Activated CD4-positive, alpha-beta memory T cell treated with anti-CD3 and anti-CD28 coated beads, Interleukin-2, amount 10 ng/mL, durations not matched to agents 7 days and 5 days (primary cell): ENCODE measurements at regions not wholly inside any gene's neighbourhood (a gene's known extent, or its start where the extent isn't known, plus 50 kb on each side); places are given as distances from the start of the nearest gene placed in this dataset.
"Not testable (repeated sequence)": the region's sequence is repeated elsewhere in the genome, so short reads cannot be mapped to it uniquely, and the experiment has no call there.

Experiments used
- CTCF ChIA-PET: fragments of 350-600 bp; sonication (Branson Sonifier 250); formaldehyde crosslinking; loops from one replicate; lab custom pipeline; 2021; ENCODE audit warnings: antibody characterized with exemption, inconsistent platforms; lab: Charles Lee
- POLR2A ChIA-PET: fragments of 350-600 bp; sonication (Branson Sonifier 250); formaldehyde crosslinking; loops from one replicate; lab custom pipeline; 2021; ENCODE audit warnings: antibody characterized with exemption; lab: Charles Lee
- DNase-seq: peaks from one replicate; pipeline ENCODE4 v3.0.0-alpha.2; 2020
- H3K27ac Mint-ChIP-seq: one replicate; pipeline ENCODE4 v1.8.0; 2021; ENCODE audit warnings: mild to moderate bottlenecking, mixed read lengths
- H3K27me3 Mint-ChIP-seq: one replicate; pipeline ENCODE4 v1.8.0; 2021; ENCODE audit warnings: mixed read lengths
- H3K36me3 Mint-ChIP-seq: one replicate; pipeline ENCODE4 v1.8.0; 2021; ENCODE audit warnings: low read depth, mixed read lengths
- H3K4me1 Mint-ChIP-seq: one replicate; pipeline ENCODE4 v1.8.0; 2021; ENCODE audit warnings: mixed read lengths
- H3K4me3 Mint-ChIP-seq: one replicate; pipeline ENCODE4 v1.8.0; 2021; ENCODE audit warnings: mild to moderate bottlenecking, mixed read lengths
- H3K9me3 Mint-ChIP-seq: one replicate; pipeline ENCODE4 v1.8.0; 2021; ENCODE audit warnings: mixed read lengths

GRCh38 chr20:47886454-47887041, 101.3 kb upstream of the SULF2 start:
- no peak overlapping the region for H3K27ac Mint-ChIP-seq
- H3K27me3 Mint-ChIP-seq = peaks cover 3% of the 10 kb centered on the region
- H3K4me3 Mint-ChIP-seq = no peak overlapping the region
- H3K36me3 Mint-ChIP-seq = no peaks in the 10 kb centered on the region
- H3K4me1 Mint-ChIP-seq = no peaks in the 10 kb centered on the region
- H3K9me3 Mint-ChIP-seq = no peaks in the 10 kb centered on the region
- ChIA-PET CTCF (no interaction called here), POLR2A (no interaction called here)
- no peak for DNase-seq

DNA sequence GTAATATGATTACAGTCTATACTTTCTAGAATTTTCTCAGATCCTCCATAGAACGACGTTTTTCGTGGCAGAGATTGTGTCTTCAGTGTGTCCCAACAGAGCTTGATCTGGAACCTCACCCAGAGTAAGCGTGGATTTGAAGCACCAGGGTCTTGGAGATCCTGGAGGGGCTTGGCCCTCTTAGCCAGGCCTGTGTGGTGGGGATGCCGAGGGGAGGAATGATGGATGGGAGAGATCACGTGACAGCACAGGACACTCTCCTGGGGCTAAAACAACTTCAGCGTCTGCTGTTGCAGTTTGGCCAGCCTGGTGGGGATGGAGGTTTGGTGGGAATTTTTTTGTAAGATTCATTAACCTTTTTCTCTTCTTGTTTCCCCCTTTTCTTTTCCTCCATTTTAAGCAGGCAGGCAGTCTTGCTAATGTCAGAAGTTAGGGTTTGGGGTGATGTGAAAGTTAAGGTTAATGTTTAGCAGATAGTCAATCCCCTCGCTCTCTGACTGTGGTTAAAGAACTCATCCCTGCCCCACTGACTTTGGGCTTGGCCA, 100.7 kb upstream of the SULF2 start:
- DNase-seq = no peak
- ChIA-PET CTCF (no interaction called here), POLR2A (no interaction called here)
- no peaks in the 10 kb centered on the region for H3K4me1 Mint-ChIP-seq
- H3K27ac Mint-ChIP-seq = no peak overlapping the region
- no peaks in the 10 kb centered on the region for H3K36me3 Mint-ChIP-seq
- no peaks in the 10 kb centered on the region for H3K9me3 Mint-ChIP-seq
- peaks cover 3% of the 10 kb centered on the region for H3K27me3 Mint-ChIP-seq
- H3K4me3 Mint-ChIP-seq = no peak overlapping the region

GRCh38 chr20:47883940-47884339, 98.7 kb upstream of the SULF2 start:
- H3K9me3 Mint-ChIP-seq, H3K27ac Mint-ChIP-seq, DNase-seq, POLR2A ChIA-PET, H3K4me1 Mint-ChIP-seq, H3K27me3 Mint-ChIP-seq, H3K4me3 Mint-ChIP-seq, CTCF ChIA-PET, H3K36me3 Mint-ChIP-seq: not testable (repeated sequence)

- H3K36me3 Mint-ChIP-seq = no peaks in the 10 kb centered on the region
- H3K9me3 Mint-ChIP-seq = no peaks in the 10 kb centered on the region
- no peak overlapping the region for H3K4me3 Mint-ChIP-seq
- peaks cover 3% of the 10 kb centered on the region for H3K27me3 Mint-ChIP-seq
- no peak for DNase-seq
- POLR2A ChIA-PET = no interaction called here
- no peaks in the 10 kb centered on the region for H3K4me1 Mint-ChIP-seq
- no peak overlapping the region for H3K27ac Mint-ChIP-seq
- CTCF ChIA-PET = no interaction called here
Observed at GRCh38 chr20:47883186-47883585, 97.9 kb upstream of the SULF2 start.

GRCh38 chr20:47879771-47880170, 94.5 kb upstream of the SULF2 start:
- Mint-ChIP-seq H3K4me3 (no peak overlapping the region), H3K4me1 (no peaks in the 10 kb centered on the region), H3K27ac (no peak overlapping the region), H3K9me3 (no peaks in the 10 kb centered on the region), H3K36me3 (no peaks in the 10 kb centered on the region), H3K27me3 (peaks cover 10% of the 10 kb centered on the region)
- no peak for DNase-seq
- CTCF ChIA-PET = interaction anchor here (0.7 kb wide), 1 partner anchor 18 kb away, joined by 3 read pairs; no protein-coding TSS in a partner anchor
- POLR2A ChIA-PET = no interaction called here

DNA sequence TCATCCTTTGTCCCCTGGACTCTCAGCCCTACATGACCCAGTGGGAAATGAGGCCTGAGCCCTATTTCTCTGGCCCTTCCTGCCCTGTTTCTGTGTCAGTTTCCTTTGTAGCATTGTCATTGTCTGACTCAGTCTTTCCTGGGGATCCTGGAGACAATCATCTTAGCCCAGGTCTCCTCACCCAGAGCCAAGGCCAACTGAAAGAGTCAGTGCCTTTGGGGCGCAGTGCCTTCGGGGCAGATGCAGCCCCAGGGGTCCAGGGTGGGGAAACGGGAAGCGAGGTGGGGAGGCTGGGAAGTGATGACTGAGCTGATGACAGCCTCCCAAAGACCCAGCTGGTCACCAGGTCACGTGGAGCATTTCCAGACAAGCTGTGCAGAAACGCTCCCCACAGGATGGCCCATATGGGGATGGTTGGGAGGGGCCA, 93.3 kb upstream of the SULF2 start:
- POLR2A ChIA-PET = no interaction called here
- H3K4me3 Mint-ChIP-seq = no peak overlapping the region
- H3K9me3 Mint-ChIP-seq = no peaks in the 10 kb centered on the region
- H3K27me3 Mint-ChIP-seq = peaks cover 7% of the 10 kb centered on the region
- H3K4me1 Mint-ChIP-seq = no peaks in the 10 kb centered on the region
- CTCF ChIA-PET = no interaction called here
- DNase-seq = no peak
- no peak overlapping the region for H3K27ac Mint-ChIP-seq
- no peaks in the 10 kb centered on the region for H3K36me3 Mint-ChIP-seq

DNA sequence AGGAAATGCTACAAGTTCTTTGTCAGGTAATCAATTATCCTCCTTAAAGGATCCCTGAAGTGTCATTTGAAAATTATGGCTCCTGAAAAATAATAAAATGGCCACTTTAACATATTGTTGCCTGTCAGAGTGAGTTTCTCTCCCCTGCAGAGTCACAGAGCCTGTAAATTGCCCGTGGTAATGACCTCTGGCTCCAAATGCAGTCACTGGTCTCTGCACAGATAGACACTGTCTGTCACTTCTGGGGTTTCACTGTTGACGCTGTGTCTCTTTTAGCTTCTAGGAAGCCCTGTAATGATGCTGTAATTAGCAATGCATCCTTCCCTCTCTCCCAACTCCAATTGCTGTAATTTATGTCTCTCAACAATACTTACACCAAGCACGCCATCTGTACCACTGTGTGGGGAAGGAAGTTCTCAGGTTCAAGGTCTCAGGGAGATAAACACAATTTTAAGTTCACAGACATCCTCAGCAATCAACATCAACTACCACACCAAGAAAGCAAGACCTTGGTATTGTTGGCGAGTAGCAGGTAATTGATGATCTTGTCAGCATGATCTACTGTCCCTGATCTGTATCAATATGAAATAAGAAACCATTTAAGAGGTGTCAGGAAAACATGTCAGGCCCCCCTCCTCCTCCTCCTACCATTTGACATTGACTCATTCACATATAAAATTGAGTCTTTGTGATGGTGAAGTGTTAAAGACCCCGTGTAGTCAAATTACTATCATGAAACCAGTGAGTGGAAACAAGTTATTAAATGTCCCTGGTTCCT, 91.2 kb upstream of the SULF2 start:
- Mint-ChIP-seq H3K36me3 (no peaks in the 10 kb centered on the region), H3K4me3 (no peak overlapping the region), H3K27ac (no peak overlapping the region), H3K4me1 (no peaks in the 10 kb centered on the region), H3K27me3 (peaks cover 7% of the 10 kb centered on the region), H3K9me3 (no peaks in the 10 kb centered on the region)
- no peak for DNase-seq
- ChIA-PET CTCF (no interaction called here), POLR2A (no interaction called here)

GRCh38 chr20:47875297-47876025, 90.2 kb upstream of the SULF2 start:
- H3K27ac Mint-ChIP-seq = no peak overlapping the region
- H3K4me3 Mint-ChIP-seq = no peak overlapping the region

GRCh38 chr20:47872341-47872740, 87.1 kb upstream of the SULF2 start:
- no peaks in the 10 kb centered on the region for H3K4me1 Mint-ChIP-seq
- DNase-seq = no peak
- peaks cover 11% of the 10 kb centered on the region for H3K27me3 Mint-ChIP-seq
- H3K36me3 Mint-ChIP-seq = no peaks in the 10 kb centered on the region
- no peak overlapping the region for H3K4me3 Mint-ChIP-seq
- no peak overlapping the region for H3K27ac Mint-ChIP-seq
- no peaks in the 10 kb centered on the region for H3K9me3 Mint-ChIP-seq
- CTCF ChIA-PET = no interaction called here
- POLR2A ChIA-PET = no interaction called here

More at GRCh38 chr20:47875297-47876025, 90.2 kb upstream of the SULF2 start:
- no peak for DNase-seq
- H3K4me1 Mint-ChIP-seq = no peaks in the 10 kb centered on the region
- no peaks in the 10 kb centered on the region for H3K9me3 Mint-ChIP-seq
- ChIA-PET CTCF (no interaction called here), POLR2A (no interaction called here)
- no peaks in the 10 kb centered on the region for H3K36me3 Mint-ChIP-seq
- H3K27me3 Mint-ChIP-seq = peaks cover 7% of the 10 kb centered on the region

GRCh38 chr20:47870475-47870874, 85.2 kb upstream of the SULF2 start:
- Mint-ChIP-seq H3K4me3 (no peak overlapping the region), H3K27me3 (peaks cover 9% of the 10 kb centered on the region), H3K27ac (no peak overlapping the region), H3K4me1 (no peaks in the 10 kb centered on the region), H3K9me3 (no peaks in the 10 kb centered on the region), H3K36me3 (no peaks in the 10 kb centered on the region)
- ChIA-PET POLR2A (no interaction called here), CTCF (no interaction called here)
- DNase-seq = no peak

DNA sequence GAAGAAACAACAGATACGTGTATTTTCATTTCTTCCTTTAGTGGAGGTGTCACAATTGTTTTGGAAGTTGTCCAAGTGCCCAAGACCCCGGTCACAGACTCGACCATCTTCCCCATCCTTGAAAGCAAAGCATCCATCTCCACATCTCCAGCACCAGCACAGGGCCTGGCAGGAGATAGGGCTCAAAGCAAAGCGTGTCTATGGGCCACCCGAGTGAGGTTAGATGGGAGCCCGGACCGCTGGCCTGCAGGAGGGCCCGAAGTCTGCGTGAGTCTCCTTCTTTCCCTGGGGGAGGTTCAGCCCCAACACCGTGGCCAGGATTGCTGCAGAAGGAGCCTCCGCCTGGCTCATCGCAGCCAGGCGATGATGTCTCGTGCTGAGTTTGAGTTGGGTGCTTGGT, 83.5 kb upstream of the SULF2 start:
- no peak overlapping the region for H3K27ac Mint-ChIP-seq
- peaks cover 17% of the 10 kb centered on the region for H3K27me3 Mint-ChIP-seq
- no peak overlapping the region for H3K4me3 Mint-ChIP-seq
- POLR2A ChIA-PET = no interaction called here
- no peaks in the 10 kb centered on the region for H3K4me1 Mint-ChIP-seq
- H3K9me3 Mint-ChIP-seq = no peaks in the 10 kb centered on the region
- DNase-seq = no peak
- H3K36me3 Mint-ChIP-seq = no peaks in the 10 kb centered on the region
- CTCF ChIA-PET = no interaction called here

- POLR2A ChIA-PET = no interaction called here
- no peaks in the 10 kb centered on the region for H3K36me3 Mint-ChIP-seq
Observed at GRCh38 chr20:47868236-47868635, 83.0 kb upstream of the SULF2 start.

GRCh38 chr20:47867831-47868230, 82.5 kb upstream of the SULF2 start:
- DNase-seq = no peak
- H3K27me3 Mint-ChIP-seq = peaks cover 27% of the 10 kb centered on the region
- CTCF ChIA-PET = no interaction called here
- H3K27ac Mint-ChIP-seq = no peak overlapping the region
- H3K4me1 Mint-ChIP-seq = no peaks in the 10 kb centered on the region
- POLR2A ChIA-PET = no interaction called here
- no peaks in the 10 kb centered on the region for H3K9me3 Mint-ChIP-seq
- no peak overlapping the region for H3K4me3 Mint-ChIP-seq
- H3K36me3 Mint-ChIP-seq = no peaks in the 10 kb centered on the region

More at GRCh38 chr20:47868236-47868635, 83.0 kb upstream of the SULF2 start:
- Mint-ChIP-seq H3K9me3 (no peaks in the 10 kb centered on the region), H3K4me3 (no peak overlapping the region), H3K27ac (no peak overlapping the region), H3K4me1 (no peaks in the 10 kb centered on the region), H3K27me3 (peaks cover 23% of the 10 kb centered on the region)
- CTCF ChIA-PET = no interaction called here
- DNase-seq = no peak
